Lower lobe of right lung (tissue), 2 donors: ENCODE measurements at regions not wholly inside any gene's neighbourhood (a gene's known extent, or its start where the extent isn't known, plus 50 kb on each side); places are given as distances from the start of the nearest gene placed in this dataset.

Experiments used
- ATAC-seq, 2 donors: fragments of 200-7000 bp; cut with Tn5 transposase; one replicate each; pipeline ENCODE4 v1.9.1; 2020 to 2022; ENCODE audit warnings: mild to moderate bottlenecking in 2 of 2, moderate library complexity in 2 of 2
- DNase-seq: peaks from one replicate; pipeline ENCODE4 v3.0.0-alpha.2; 2020
- H3K27ac ChIP-seq: fragments of 200-600 bp; one replicate; pipeline ENCODE4 v1.8.0; 2022
- H3K27me3 ChIP-seq: fragments of 200-600 bp; one replicate; pipeline ENCODE4 v1.8.0; 2022; ENCODE audit warnings: low read depth
- H3K36me3 ChIP-seq: fragments of 200-600 bp; one replicate; pipeline ENCODE4 v1.8.0; 2022; ENCODE audit warnings: mild to moderate bottlenecking
- H3K4me1 ChIP-seq: fragments of 200-600 bp; one replicate; pipeline ENCODE4 v1.8.0; 2022
- H3K4me3 ChIP-seq: fragments of 200-600 bp; one replicate; pipeline ENCODE4 v1.8.0; 2022; ENCODE audit warnings: mild to moderate bottlenecking
- H3K9me3 ChIP-seq: fragments of 200-600 bp; one replicate; pipeline ENCODE4 v1.8.0; 2022
- intact Hi-C: fragments of 100-400 bp; cut with DNase I; formaldehyde crosslinking; loops from one replicate; pipeline ENCODE4 v1.11.0; 2022
- TF ChIP-seq, protein P1 (sequence below): fragments of 200-600 bp; IDR thresholded peaks from one replicate; pipeline ENCODE4 v1.8.0; 2022; ENCODE audit warnings: antibody characterized with exemption, mild to moderate bottlenecking
- donor health status: DM: no; HTN: yes; CAD: no; lungs with severe emphysema.

DNA sequence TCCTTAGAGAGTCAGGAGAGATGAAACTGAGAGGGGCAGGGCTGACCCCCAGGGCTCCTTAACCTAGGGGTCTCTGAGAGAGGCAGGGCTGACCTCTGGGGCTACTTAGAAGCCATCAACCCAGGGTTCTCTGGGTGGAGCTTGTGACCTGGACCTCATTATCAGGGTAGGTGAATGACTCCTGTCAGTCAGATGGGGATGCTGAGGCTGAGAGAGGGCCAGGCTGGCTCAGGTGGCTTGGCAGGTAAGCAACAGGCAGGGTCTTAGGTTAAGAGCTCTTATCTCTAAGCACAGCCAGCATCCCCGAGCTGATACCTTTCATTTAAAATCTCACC is 160.9 kb downstream of the PTPRU start:
- H3K36me3 ChIP-seq = no peaks in the 10 kb centered on the region
- ATAC-seq (peak in 1 of 2 donors; percentile 23), DNase-seq (no peak)
- H3K4me1 ChIP-seq = no peaks in the 10 kb centered on the region
- no peak overlapping the region for H3K4me3 ChIP-seq
- H3K27ac ChIP-seq = no peak overlapping the region
- no peaks in the 10 kb centered on the region for H3K9me3 ChIP-seq
- peaks cover under 1% of the 10 kb centered on the region for H3K27me3 ChIP-seq
- intact Hi-C loops = no loop called here
- TF ChIP-seq, protein P1, sequence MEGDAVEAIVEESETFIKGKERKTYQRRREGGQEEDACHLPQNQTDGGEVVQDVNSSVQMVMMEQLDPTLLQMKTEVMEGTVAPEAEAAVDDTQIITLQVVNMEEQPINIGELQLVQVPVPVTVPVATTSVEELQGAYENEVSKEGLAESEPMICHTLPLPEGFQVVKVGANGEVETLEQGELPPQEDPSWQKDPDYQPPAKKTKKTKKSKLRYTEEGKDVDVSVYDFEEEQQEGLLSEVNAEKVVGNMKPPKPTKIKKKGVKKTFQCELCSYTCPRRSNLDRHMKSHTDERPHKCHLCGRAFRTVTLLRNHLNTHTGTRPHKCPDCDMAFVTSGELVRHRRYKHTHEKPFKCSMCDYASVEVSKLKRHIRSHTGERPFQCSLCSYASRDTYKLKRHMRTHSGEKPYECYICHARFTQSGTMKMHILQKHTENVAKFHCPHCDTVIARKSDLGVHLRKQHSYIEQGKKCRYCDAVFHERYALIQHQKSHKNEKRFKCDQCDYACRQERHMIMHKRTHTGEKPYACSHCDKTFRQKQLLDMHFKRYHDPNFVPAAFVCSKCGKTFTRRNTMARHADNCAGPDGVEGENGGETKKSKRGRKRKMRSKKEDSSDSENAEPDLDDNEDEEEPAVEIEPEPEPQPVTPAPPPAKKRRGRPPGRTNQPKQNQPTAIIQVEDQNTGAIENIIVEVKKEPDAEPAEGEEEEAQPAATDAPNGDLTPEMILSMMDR = no peak

DNA sequence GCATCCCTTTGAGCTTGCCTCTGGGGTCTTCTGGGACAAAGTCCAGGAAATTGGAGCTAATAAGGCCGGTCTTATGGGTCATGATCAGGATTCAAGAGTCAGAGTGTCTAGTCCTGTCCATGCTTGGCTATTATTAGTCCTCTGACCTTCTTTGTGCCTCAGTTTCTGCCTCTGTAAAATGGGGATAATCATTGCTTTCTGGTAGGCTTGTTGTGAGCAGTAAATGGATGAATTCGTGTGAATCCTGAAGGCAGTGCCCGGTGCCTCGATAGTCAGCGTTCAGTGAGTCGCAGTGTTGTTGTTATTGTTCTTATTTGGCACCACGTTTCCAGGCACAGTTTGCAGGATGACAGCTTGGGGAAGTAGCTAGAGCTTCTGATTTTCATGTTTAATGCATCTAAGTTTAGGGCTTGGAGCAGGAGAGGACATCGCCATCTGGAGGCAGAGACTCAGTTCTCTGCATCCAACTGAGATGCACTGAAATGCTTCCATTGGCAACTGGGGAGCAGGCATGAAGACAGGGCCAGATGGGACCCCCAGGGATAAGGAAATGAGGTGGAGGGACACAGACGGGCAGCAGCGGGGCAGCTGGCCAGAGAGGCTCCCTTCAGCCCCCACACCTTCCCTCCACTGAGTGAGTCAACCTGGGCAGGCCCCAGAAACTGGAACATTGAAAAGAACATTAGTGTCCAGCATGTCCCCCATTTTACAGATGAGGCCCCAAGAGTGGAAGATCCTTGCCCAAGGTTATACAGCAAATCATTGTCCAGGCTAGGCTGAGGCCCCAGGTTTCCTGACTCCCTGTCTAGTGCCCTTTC is 160.3 kb downstream of the PTPRU start:
- H3K4me1 ChIP-seq = no peaks in the 10 kb centered on the region
- no peak for DNase-seq
- no peak overlapping the region for H3K4me3 ChIP-seq
- no peak overlapping the region for H3K27ac ChIP-seq
- intact Hi-C loops = no loop called here
- H3K9me3 ChIP-seq = no peaks in the 10 kb centered on the region
- no peaks in the 10 kb centered on the region for H3K36me3 ChIP-seq
- TF ChIP-seq, protein P1 = no peak
- peaks cover 6% of the 10 kb centered on the region for H3K27me3 ChIP-seq
- no peak for ATAC-seq

DNA sequence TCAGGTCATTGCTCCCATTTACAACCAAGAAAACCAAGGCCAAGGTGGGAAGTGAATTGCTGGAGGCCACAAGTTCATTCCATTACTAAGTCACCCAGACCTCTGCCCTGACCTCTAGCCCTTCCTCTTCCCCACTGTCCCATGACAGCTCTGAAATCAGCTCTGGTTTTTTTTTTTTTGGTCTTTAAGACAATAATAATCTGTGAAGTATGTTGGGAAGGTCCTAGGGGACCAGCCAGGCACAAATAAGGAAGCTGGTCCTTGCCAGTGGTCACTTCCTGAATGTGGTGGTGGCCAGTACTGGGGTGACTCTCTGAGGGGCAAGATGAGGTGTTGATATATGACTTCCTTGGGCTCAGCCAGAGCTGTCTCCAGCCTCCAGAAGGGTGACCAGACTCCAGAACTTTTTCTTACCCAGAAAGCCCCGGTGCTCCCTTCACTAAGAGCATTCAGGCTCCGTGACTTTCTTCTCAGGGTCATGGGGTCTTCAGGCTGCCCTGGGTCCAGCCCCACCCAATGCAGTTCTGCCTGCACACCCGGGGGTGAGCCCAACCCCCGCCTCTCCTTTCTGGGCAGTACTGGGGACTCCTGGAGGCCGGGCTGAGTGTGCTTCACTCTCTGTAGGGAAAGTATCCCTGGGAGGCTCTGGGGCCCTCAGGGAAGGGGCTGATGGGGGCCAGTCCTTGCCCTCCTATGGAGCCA is 159.6 kb downstream of the PTPRU start:
- intact Hi-C loops = no loop called here
- Histone ChIP-seq H3K27me3 (peaks cover 14% of the 10 kb centered on the region), H3K27ac (no peak overlapping the region), H3K4me3 (no peak overlapping the region), H3K4me1 (no peaks in the 10 kb centered on the region), H3K36me3 (no peaks in the 10 kb centered on the region), H3K9me3 (no peaks in the 10 kb centered on the region)
- TF ChIP-seq, protein P1 = no peak
- peak in 1 of 2 donors; percentile 44 for ATAC-seq
- no peak for DNase-seq

DNA sequence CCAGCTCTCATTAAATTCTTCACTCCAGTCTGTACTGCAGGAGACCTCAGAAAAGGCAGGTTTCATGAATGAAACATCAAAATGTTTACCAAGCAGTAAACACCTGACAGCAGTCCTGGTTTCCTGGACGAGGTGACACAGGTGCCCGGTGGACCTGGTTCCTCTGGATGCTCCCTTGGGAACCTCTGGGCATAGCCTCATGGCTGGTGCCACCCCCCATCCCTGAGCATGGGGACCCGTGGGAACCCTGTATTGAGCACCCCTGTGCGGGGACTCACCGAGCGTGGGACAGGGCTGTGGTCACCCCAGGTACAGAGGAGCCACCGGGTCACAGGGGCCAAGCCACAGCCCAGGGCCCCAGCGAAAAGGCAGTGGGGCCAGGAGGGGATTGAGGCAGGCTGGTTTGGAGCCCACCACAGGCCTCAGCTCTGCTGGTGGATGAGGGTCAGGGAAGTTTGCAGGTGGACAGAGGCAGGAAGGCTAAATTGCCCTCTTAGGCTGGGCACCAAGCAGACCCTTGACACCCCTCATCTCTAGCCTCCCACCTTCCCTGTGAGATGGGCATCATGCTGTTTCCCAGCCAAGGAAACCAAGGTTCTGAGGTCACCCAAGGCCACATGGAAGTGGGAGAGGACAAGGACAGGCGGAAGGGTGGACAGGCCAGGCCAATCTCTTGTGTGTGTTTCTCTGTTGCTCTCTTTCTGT is 158.4 kb downstream of the PTPRU start:
- TF ChIP-seq, protein P1 = no peak
- no peaks in the 10 kb centered on the region for H3K9me3 ChIP-seq
- intact Hi-C loops = no loop called here
- no peak overlapping the region for H3K27ac ChIP-seq
- peaks cover 22% of the 10 kb centered on the region for H3K27me3 ChIP-seq
- H3K4me3 ChIP-seq = no peak overlapping the region
- H3K36me3 ChIP-seq = no peaks in the 10 kb centered on the region
- DNase-seq = no peak
- H3K4me1 ChIP-seq = no peaks in the 10 kb centered on the region
- ATAC-seq = no peak

DNA sequence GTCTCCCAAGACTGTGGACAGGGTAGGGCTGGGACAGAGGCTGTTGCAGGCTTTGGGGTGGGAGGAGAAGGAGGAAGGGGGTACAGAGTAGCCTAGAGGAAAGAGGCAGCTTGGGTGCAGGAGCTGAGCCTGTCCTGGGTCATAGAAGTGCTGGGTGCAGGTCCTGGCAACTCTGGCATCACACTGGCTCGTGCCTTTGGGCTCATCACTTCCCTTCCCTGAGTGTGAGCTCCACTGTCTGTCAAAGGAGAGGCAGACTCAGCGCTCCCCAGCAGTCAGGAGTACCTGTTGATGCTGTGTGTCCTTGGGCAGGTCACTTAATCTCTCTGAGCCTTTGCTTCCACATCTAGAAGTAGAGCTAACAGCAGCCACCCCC is 157.1 kb downstream of the PTPRU start:
- no peak overlapping the region for H3K4me3 ChIP-seq
- no peaks in the 10 kb centered on the region for H3K36me3 ChIP-seq
- DNase-seq = no peak
- H3K27me3 ChIP-seq = peaks cover 30% of the 10 kb centered on the region
- no peaks in the 10 kb centered on the region for H3K9me3 ChIP-seq
- H3K27ac ChIP-seq = no peak overlapping the region
- H3K4me1 ChIP-seq = no peaks in the 10 kb centered on the region
- TF ChIP-seq, protein P1 = no peak
- ATAC-seq = no peak
- intact Hi-C loops = no loop called here
